GM23338 (cell line): ENCODE measurements at regions not wholly inside any gene's neighbourhood (a gene's known extent, or its start where the extent isn't known, plus 50 kb on each side); places are given as distances from the start of the nearest gene placed in this dataset.

Experiments
- ATAC-seq: fragments of 200-7000 bp; cut with Tn5 transposase; 3 replicates; pipeline ENCODE4 v1.9.1; 2020
- DNase-seq: peaks from one replicate; pipeline ENCODE4 v3.0.0-alpha.2; 2015; ENCODE audit warnings: low spot score
- H2AFZ ChIP-seq: fragments of 200-600 bp; sonication (generic); 2 replicates; pipeline ENCODE4 v1.8.0; 2016; ENCODE audit warnings: antibody characterized with exemption, mild to moderate bottlenecking, moderate library complexity
- H3F3A ChIP-seq: fragments of 200-600 bp; sonication (generic); replicated peaks from 2 replicates; pipeline ENCODE4 v1.8.0; 2017; ENCODE audit warnings: antibody characterized with exemption, mixed run types, low read depth
- H3K27ac ChIP-seq: fragments of 200-600 bp; sonication (generic); 2 replicates; pipeline ENCODE4 v1.6.1; 2016; ENCODE audit warnings: low read depth
- H3K27me3 ChIP-seq: fragments of 200-600 bp; sonication (generic); 2 replicates; pipeline ENCODE4 v1.8.0; 2016; ENCODE audit warnings: mild to moderate bottlenecking, mixed run types, moderate library complexity; ENCODE audit not compliant: insufficient read depth
- H3K36me3 ChIP-seq: fragments of 200-600 bp; sonication (generic); 2 replicates; pipeline ENCODE4 v1.8.0; 2016; ENCODE audit warnings: mild to moderate bottlenecking; ENCODE audit not compliant: insufficient read depth
- H3K4me1 ChIP-seq: fragments of 200-600 bp; sonication (generic); 2 replicates; pipeline ENCODE4 v1.8.0; 2016; ENCODE audit warnings: mild to moderate bottlenecking, moderate library complexity; ENCODE audit not compliant: insufficient read depth
- H3K4me2 ChIP-seq: fragments of 200-600 bp; sonication (generic); 2 replicates; pipeline ENCODE4 v1.7.1; 2017; ENCODE audit warnings: mixed run types
- H3K4me3 ChIP-seq: fragments of 200-600 bp; sonication (generic); 2 replicates; pipeline ENCODE4 v1.6.1; 2016; ENCODE audit warnings: mixed run types
- H3K79me2 ChIP-seq: fragments of 200-600 bp; sonication (generic); replicated peaks from 2 replicates; pipeline ENCODE4 v1.8.0; 2017; ENCODE audit warnings: mild to moderate bottlenecking; ENCODE audit not compliant: insufficient read depth
- H3K9me2 ChIP-seq: fragments of 200-600 bp; sonication (generic); 2 replicates; pipeline ENCODE4 v1.8.0; 2017; ENCODE audit not compliant: insufficient read depth
- H4K20me1 ChIP-seq: fragments of 200-600 bp; sonication (generic); replicated peaks from 2 replicates; pipeline ENCODE4 v1.8.0; 2017; ENCODE audit warnings: mild to moderate bottlenecking; ENCODE audit not compliant: insufficient read depth
- H3K27ac Mint-ChIP-seq: 2 replicates; pipeline ENCODE4 v1.8.0; 2020; ENCODE audit warnings: inconsistent platforms, mild to moderate bottlenecking, moderate library complexity, mixed read lengths
- H3K27me3 Mint-ChIP-seq: 3 replicates; pipeline ENCODE4 v1.8.0; 2022; ENCODE audit warnings: low read depth, mild to moderate bottlenecking, moderate library complexity, mixed read lengths, inconsistent platforms; ENCODE audit not compliant: insufficient read depth, poor library complexity
- H3K36me3 Mint-ChIP-seq: 3 replicates; pipeline ENCODE4 v1.8.0; 2021; ENCODE audit warnings: low read depth, mild to moderate bottlenecking, inconsistent platforms, moderate library complexity, mixed read lengths
- H3K4me1 Mint-ChIP-seq: 3 replicates; pipeline ENCODE4 v1.8.0; 2020; ENCODE audit warnings: mild to moderate bottlenecking, inconsistent platforms, mixed read lengths
- H3K4me3 Mint-ChIP-seq: 3 replicates; pipeline ENCODE4 v1.8.0; 2021; ENCODE audit warnings: moderate library complexity, mild to moderate bottlenecking, inconsistent platforms, mixed read lengths
- H3K9me3 Mint-ChIP-seq: 3 replicates; pipeline ENCODE4 v1.8.0; 2020; ENCODE audit warnings: moderate library complexity, mild to moderate bottlenecking, inconsistent platforms, mixed read lengths
- CREB1 ChIP-seq: fragments of 250-450 bp; sonication (Bioruptor Pico); IDR thresholded peaks from 2 replicates; pipeline ENCODE4 v1.5.0; 2020; ENCODE audit warnings: low read depth, mild to moderate bottlenecking, moderate library complexity
- EZH2 ChIP-seq: fragments of 200-600 bp; sonication (generic); IDR thresholded peaks from one replicate; pipeline ENCODE4 v1.8.0; 2017; ENCODE audit warnings: antibody characterized with exemption, mild to moderate bottlenecking, low read depth; ENCODE audit not compliant: unreplicated experiment
- EZH2phosphoT487 ChIP-seq: fragments of 200-600 bp; sonication (generic); IDR thresholded peaks from one replicate; pipeline ENCODE4 v1.8.1; 2018; ENCODE audit warnings: antibody characterized with exemption; ENCODE audit not compliant: unreplicated experiment
- JUNB ChIP-seq: IDR thresholded peaks from one replicate; pipeline ENCODE4 v1.6.1; 2016; ENCODE audit warnings: antibody characterized with exemption; ENCODE audit not compliant: unreplicated experiment
- NANOG ChIP-seq: IDR thresholded peaks from 2 replicates; pipeline ENCODE4 v1.6.1; 2016; ENCODE audit warnings: antibody characterized with exemption, borderline replicate concordance
- POLR2AphosphoS5 ChIP-seq: IDR thresholded peaks from 2 replicates; pipeline ENCODE4 v1.6.1; 2016; ENCODE audit warnings: antibody characterized with exemption, low read depth
- STAT1 ChIP-seq: IDR thresholded peaks from one replicate; pipeline ENCODE4 v1.6.1; 2016; ENCODE audit warnings: antibody characterized with exemption; ENCODE audit not compliant: unreplicated experiment
- ZNF114 ChIP-seq: fragments of 250-450 bp; sonication (Bioruptor Pico); IDR thresholded peaks from 2 replicates; pipeline ENCODE4 v1.5.0; 2020; ENCODE audit warnings: mild to moderate bottlenecking, moderate library complexity
- ZNF331 ChIP-seq: fragments of 250-450 bp; sonication (Bioruptor Pico); IDR thresholded peaks from 2 replicates; pipeline ENCODE4 v1.5.0; 2020; ENCODE audit warnings: low read depth, mild to moderate bottlenecking, moderate library complexity
- TF ChIP-seq, protein P1 (sequence below): IDR thresholded peaks from one replicate; pipeline ENCODE4 v1.6.1; 2018; ENCODE audit warnings: antibody characterized with exemption; ENCODE audit not compliant: unreplicated experiment
- TF ChIP-seq, protein P2 (sequence below): IDR thresholded peaks from 2 replicates; pipeline ENCODE4 v1.6.1; 2016; ENCODE audit warnings: antibody characterized with exemption
- TF ChIP-seq, protein P3 (sequence below): fragments of 250-450 bp; sonication (Bioruptor Pico); IDR thresholded peaks from 2 replicates; pipeline ENCODE4 v1.5.0; 2020; ENCODE audit warnings: mild to moderate bottlenecking, moderate library complexity
- TF ChIP-seq, protein P4 (sequence below), 2 experiments: fragments of 200-600 bp in 1 of 2; sonication (generic) in 1 of 2; conservative IDR thresholded peaks; 2 replicates each; pipeline versions ENCODE4 v1.5.1 to v1.6.1; 2016 to 2017; ENCODE audit warnings: antibody characterized with exemption in 2 of 2, low read depth in 2 of 2, mild to moderate bottlenecking in 2 of 2, moderate library complexity in 1 of 2

DNA sequence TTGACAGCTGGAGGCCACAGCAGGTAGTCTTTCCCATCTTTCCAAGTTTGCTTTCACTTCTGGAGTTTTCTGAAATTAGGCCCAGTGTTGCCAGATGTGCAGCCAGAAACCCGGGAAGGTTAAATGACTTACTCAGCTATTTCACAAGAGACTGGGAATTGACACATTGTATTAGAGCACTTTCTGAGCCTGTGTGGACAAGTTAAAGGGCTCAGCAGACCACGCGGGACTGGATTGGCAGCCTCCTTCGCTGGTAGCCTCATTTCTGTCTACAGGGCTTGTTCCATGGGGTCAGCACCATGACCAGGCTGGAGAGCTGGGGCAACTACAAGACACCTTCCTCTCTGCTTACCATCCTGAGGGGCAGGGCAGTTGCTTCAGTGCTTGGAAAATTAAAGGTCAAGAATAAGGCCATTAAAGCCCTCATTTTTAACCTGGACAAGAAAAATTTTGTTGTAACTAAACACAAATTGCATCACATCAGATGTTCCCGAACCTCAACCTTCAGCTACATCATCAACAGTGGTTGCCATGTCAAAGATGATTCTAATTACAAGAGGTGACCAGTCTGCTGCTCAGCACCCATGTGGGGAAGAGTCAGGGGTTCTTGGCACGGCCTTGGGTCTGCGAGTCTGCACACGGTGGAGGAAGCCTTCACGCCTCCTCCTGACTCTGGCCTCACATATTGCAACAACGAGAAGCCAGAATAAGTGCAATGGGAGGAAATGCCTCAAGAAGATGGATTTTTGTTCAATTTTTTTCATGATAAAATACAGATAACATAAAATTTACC is 279.5 kb upstream of the RAB6C start:
- no peaks in the 10 kb centered on the region for H3K9me3 Mint-ChIP-seq
- H3K4me1 Mint-ChIP-seq, result peaks cover 10% of the 10 kb centered on the region
- no peaks in the 10 kb centered on the region for H3K36me3 Mint-ChIP-seq
- H3K4me3 Mint-ChIP-seq, result no peak overlapping the region
- Histone ChIP-seq H3K4me1 (no peaks in the 10 kb centered on the region), H4K20me1 (no peaks in the 10 kb centered on the region), H3K4me3 (no peak overlapping the region), H3K9me2 (no peaks in the 10 kb centered on the region), H3K4me2 (no peak overlapping the region), H3K79me2 (no peaks in the 10 kb centered on the region), H3K27me3 (no peaks in the 10 kb centered on the region), H3K36me3 (no peaks in the 10 kb centered on the region), H2AFZ (no peak overlapping the region), H3K27ac (no peak overlapping the region), H3F3A (no peaks in the 10 kb centered on the region)
- TF ChIP-seq, protein P1, sequence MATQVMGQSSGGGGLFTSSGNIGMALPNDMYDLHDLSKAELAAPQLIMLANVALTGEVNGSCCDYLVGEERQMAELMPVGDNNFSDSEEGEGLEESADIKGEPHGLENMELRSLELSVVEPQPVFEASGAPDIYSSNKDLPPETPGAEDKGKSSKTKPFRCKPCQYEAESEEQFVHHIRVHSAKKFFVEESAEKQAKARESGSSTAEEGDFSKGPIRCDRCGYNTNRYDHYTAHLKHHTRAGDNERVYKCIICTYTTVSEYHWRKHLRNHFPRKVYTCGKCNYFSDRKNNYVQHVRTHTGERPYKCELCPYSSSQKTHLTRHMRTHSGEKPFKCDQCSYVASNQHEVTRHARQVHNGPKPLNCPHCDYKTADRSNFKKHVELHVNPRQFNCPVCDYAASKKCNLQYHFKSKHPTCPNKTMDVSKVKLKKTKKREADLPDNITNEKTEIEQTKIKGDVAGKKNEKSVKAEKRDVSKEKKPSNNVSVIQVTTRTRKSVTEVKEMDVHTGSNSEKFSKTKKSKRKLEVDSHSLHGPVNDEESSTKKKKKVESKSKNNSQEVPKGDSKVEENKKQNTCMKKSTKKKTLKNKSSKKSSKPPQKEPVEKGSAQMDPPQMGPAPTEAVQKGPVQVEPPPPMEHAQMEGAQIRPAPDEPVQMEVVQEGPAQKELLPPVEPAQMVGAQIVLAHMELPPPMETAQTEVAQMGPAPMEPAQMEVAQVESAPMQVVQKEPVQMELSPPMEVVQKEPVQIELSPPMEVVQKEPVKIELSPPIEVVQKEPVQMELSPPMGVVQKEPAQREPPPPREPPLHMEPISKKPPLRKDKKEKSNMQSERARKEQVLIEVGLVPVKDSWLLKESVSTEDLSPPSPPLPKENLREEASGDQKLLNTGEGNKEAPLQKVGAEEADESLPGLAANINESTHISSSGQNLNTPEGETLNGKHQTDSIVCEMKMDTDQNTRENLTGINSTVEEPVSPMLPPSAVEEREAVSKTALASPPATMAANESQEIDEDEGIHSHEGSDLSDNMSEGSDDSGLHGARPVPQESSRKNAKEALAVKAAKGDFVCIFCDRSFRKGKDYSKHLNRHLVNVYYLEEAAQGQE, result no peak
- TF ChIP-seq ZNF331 (no peak), EZH2phosphoT487 (no peak), JUNB (no peak), NANOG (no peak), POLR2AphosphoS5 (no peak), EZH2 (no peak), ZNF114 (CRISPR knock-in tag) (no peak), STAT1 (no peak), CREB1 (CRISPR knock-in tag) (no peak)
- TF ChIP-seq, protein P2, sequence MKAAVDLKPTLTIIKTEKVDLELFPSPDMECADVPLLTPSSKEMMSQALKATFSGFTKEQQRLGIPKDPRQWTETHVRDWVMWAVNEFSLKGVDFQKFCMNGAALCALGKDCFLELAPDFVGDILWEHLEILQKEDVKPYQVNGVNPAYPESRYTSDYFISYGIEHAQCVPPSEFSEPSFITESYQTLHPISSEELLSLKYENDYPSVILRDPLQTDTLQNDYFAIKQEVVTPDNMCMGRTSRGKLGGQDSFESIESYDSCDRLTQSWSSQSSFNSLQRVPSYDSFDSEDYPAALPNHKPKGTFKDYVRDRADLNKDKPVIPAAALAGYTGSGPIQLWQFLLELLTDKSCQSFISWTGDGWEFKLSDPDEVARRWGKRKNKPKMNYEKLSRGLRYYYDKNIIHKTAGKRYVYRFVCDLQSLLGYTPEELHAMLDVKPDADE, result no peak
- TF ChIP-seq, protein P3, sequence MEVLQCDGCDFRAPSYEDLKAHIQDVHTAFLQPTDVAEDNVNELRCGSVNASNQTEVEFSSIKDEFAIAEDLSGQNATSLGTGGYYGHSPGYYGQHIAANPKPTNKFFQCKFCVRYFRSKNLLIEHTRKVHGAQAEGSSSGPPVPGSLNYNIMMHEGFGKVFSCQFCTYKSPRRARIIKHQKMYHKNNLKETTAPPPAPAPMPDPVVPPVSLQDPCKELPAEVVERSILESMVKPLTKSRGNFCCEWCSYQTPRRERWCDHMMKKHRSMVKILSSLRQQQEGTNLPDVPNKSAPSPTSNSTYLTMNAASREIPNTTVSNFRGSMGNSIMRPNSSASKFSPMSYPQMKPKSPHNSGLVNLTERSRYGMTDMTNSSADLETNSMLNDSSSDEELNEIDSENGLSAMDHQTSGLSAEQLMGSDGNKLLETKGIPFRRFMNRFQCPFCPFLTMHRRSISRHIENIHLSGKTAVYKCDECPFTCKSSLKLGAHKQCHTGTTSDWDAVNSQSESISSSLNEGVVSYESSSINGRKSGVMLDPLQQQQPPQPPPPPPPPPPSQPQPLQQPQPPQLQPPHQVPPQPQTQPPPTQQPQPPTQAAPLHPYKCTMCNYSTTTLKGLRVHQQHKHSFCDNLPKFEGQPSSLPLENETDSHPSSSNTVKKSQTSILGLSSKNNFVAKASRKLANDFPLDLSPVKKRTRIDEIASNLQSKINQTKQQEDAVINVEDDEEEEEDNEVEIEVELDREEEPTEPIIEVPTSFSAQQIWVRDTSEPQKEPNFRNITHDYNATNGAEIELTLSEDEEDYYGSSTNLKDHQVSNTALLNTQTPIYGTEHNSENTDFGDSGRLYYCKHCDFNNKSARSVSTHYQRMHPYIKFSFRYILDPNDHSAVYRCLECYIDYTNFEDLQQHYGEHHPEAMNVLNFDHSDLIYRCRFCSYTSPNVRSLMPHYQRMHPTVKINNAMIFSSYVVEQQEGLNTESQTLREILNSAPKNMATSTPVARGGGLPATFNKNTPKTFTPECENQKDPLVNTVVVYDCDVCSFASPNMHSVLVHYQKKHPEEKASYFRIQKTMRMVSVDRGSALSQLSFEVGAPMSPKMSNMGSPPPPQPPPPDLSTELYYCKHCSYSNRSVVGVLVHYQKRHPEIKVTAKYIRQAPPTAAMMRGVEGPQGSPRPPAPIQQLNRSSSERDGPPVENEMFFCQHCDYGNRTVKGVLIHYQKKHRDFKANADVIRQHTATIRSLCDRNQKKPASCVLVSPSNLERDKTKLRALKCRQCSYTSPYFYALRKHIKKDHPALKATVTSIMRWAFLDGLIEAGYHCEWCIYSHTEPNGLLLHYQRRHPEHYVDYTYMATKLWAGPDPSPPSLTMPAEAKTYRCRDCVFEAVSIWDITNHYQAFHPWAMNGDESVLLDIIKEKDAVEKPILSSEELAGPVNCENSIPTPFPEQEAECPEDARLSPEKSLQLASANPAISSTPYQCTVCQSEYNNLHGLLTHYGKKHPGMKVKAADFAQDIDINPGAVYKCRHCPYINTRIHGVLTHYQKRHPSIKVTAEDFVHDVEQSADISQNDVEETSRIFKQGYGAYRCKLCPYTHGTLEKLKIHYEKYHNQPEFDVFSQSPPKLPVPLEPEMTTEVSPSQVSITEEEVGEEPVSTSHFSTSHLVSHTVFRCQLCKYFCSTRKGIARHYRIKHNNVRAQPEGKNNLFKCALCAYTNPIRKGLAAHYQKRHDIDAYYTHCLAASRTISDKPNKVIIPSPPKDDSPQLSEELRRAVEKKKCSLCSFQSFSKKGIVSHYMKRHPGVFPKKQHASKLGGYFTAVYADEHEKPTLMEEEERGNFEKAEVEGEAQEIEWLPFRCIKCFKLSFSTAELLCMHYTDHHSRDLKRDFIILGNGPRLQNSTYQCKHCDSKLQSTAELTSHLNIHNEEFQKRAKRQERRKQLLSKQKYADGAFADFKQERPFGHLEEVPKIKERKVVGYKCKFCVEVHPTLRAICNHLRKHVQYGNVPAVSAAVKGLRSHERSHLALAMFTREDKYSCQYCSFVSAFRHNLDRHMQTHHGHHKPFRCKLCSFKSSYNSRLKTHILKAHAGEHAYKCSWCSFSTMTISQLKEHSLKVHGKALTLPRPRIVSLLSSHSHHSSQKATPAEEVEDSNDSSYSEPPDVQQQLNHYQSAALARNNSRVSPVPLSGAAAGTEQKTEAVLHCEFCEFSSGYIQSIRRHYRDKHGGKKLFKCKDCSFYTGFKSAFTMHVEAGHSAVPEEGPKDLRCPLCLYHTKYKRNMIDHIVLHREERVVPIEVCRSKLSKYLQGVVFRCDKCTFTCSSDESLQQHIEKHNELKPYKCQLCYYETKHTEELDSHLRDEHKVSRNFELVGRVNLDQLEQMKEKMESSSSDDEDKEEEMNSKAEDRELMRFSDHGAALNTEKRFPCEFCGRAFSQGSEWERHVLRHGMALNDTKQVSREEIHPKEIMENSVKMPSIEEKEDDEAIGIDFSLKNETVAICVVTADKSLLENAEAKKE, result no peak
- TF ChIP-seq, protein P4, sequence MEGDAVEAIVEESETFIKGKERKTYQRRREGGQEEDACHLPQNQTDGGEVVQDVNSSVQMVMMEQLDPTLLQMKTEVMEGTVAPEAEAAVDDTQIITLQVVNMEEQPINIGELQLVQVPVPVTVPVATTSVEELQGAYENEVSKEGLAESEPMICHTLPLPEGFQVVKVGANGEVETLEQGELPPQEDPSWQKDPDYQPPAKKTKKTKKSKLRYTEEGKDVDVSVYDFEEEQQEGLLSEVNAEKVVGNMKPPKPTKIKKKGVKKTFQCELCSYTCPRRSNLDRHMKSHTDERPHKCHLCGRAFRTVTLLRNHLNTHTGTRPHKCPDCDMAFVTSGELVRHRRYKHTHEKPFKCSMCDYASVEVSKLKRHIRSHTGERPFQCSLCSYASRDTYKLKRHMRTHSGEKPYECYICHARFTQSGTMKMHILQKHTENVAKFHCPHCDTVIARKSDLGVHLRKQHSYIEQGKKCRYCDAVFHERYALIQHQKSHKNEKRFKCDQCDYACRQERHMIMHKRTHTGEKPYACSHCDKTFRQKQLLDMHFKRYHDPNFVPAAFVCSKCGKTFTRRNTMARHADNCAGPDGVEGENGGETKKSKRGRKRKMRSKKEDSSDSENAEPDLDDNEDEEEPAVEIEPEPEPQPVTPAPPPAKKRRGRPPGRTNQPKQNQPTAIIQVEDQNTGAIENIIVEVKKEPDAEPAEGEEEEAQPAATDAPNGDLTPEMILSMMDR (conservative IDR thresholded peaks at IDR 0.05; ENCODE audit: low read depth in 2 of 2), result no peak
- no peak overlapping the region for H3K27ac Mint-ChIP-seq
- ATAC-seq (no peak), DNase-seq (no peak)
- peaks cover 5% of the 10 kb centered on the region for H3K27me3 Mint-ChIP-seq
